ENCODE measurements at regions not wholly inside any gene's neighbourhood (a gene's known extent, or its start where the extent isn't known, plus 50 kb on each side); places are given as distances from the start of the nearest gene placed in this dataset.
"Not testable (repeated sequence)": the region's sequence is repeated elsewhere in the genome, so short reads cannot be mapped to it uniquely, and the experiment has no call there.

DNA sequence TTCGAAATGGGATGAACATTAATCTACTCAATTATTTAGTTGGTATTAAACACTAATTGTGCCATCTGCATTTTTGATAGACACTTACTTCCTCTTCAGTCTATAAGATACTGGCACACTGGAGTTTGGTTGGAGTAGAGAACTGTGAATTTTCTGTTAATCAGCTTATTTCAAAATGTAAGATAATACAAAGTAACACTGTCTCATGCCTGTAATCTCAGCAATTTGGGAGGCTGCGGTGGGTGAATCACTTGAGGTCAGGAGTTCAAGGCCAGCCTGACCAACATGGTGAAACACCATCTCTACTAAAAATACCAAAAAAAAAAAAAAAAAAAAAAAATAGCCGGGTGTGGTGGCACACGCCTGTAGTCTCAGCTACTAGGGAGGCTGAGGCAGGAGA lies 440.2 kb upstream of the NUDT12 start:
- not testable (repeated sequence) for TF ChIP-seq RFX5 (IDR thresholded peaks at IDR 0.05; ENCODE audit: low read length); FOXJ3 (CRISPR knock-in tag; IDR thresholded peaks at IDR 0.05); EP300 (IDR thresholded peaks at IDR 0.05; ENCODE audit: borderline replicate concordance in 1 of 2, low read depth in 1 of 2, low read length in 1 of 2); GATA2 (CRISPR knock-in tag; IDR thresholded peaks at IDR 0.05)
- TF ChIP-seq, protein P1, sequence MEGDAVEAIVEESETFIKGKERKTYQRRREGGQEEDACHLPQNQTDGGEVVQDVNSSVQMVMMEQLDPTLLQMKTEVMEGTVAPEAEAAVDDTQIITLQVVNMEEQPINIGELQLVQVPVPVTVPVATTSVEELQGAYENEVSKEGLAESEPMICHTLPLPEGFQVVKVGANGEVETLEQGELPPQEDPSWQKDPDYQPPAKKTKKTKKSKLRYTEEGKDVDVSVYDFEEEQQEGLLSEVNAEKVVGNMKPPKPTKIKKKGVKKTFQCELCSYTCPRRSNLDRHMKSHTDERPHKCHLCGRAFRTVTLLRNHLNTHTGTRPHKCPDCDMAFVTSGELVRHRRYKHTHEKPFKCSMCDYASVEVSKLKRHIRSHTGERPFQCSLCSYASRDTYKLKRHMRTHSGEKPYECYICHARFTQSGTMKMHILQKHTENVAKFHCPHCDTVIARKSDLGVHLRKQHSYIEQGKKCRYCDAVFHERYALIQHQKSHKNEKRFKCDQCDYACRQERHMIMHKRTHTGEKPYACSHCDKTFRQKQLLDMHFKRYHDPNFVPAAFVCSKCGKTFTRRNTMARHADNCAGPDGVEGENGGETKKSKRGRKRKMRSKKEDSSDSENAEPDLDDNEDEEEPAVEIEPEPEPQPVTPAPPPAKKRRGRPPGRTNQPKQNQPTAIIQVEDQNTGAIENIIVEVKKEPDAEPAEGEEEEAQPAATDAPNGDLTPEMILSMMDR (IDR thresholded peaks at IDR 0.05) = not testable (repeated sequence)
- TF ChIP-seq, protein P2, sequence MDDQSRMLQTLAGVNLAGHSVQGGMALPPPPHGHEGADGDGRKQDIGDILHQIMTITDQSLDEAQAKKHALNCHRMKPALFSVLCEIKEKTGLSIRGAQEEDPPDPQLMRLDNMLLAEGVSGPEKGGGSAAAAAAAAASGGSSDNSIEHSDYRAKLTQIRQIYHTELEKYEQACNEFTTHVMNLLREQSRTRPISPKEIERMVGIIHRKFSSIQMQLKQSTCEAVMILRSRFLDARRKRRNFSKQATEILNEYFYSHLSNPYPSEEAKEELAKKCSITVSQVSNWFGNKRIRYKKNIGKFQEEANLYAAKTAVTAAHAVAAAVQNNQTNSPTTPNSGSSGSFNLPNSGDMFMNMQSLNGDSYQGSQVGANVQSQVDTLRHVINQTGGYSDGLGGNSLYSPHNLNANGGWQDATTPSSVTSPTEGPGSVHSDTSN (IDR thresholded peaks at IDR 0.05) = not testable (repeated sequence)
- TF ChIP-seq, protein P3, sequence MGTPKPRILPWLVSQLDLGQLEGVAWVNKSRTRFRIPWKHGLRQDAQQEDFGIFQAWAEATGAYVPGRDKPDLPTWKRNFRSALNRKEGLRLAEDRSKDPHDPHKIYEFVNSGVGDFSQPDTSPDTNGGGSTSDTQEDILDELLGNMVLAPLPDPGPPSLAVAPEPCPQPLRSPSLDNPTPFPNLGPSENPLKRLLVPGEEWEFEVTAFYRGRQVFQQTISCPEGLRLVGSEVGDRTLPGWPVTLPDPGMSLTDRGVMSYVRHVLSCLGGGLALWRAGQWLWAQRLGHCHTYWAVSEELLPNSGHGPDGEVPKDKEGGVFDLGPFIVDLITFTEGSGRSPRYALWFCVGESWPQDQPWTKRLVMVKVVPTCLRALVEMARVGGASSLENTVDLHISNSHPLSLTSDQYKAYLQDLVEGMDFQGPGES (IDR thresholded peaks at IDR 0.05; ENCODE audit: low read depth, low read length) = not testable (repeated sequence)
